WTC11 (cell line): ENCODE measurements at regions not wholly inside any gene's neighbourhood (a gene's known extent, or its start where the extent isn't known, plus 50 kb on each side); places are given as distances from the start of the nearest gene placed in this dataset.
"Not testable (repeated sequence)": the region's sequence is repeated elsewhere in the genome, so short reads cannot be mapped to it uniquely, and the experiment has no call there.

ENCODE experiments used
- ATAC-seq: fragments of 200-7000 bp; cut with Tn5 transposase; 2 replicates; pipeline ENCODE4 v1.10.0; 2021; ENCODE audit warnings: mild to moderate bottlenecking, moderate library complexity
- CTCF ChIA-PET: fragments of 300-600 bp; sonication (Branson Sonifier 250); formaldehyde crosslinking; loops from one replicate; lab custom pipeline; 2021; ENCODE audit warnings: antibody characterized with exemption; lab: Charles Lee
- POLR2A ChIA-PET: fragments of 350-600 bp; sonication (Branson Sonifier 250); formaldehyde crosslinking; loops from one replicate; lab custom pipeline; 2021; ENCODE audit warnings: antibody characterized with exemption; lab: Charles Lee
- DNase-seq: peaks from one replicate; pipeline ENCODE4 v3.0.0; 2021; ENCODE audit warnings: low spot score
- H3K27ac Mint-ChIP-seq: 2 replicates; pipeline ENCODE4 v1.8.0; 2021; ENCODE audit warnings: mixed read lengths
- H3K27me3 Mint-ChIP-seq: 2 replicates; pipeline ENCODE4 v1.8.0; 2021; ENCODE audit warnings: low read depth, mild to moderate bottlenecking, moderate library complexity, mixed read lengths
- H3K36me3 Mint-ChIP-seq: 2 replicates; pipeline ENCODE4 v1.8.0; 2021; ENCODE audit warnings: mixed read lengths
- H3K4me1 Mint-ChIP-seq: 2 replicates; pipeline ENCODE4 v1.8.0; 2022; ENCODE audit warnings: mixed read lengths
- H3K4me3 Mint-ChIP-seq: 2 replicates; pipeline ENCODE4 v1.8.0; 2021; ENCODE audit warnings: mild to moderate bottlenecking, moderate library complexity, mixed read lengths
- H3K9me3 Mint-ChIP-seq: 2 replicates; pipeline ENCODE4 v1.8.0; 2021; ENCODE audit warnings: mixed read lengths
- SP1 ChIP-seq: sonication (generic); formaldehyde crosslinking; conservative IDR thresholded peaks from 2 replicates; pipeline ENCODE4 v1.8.1; 2022; ENCODE audit warnings: missing genetic modification reagents
- TF ChIP-seq, protein P1 (sequence below): sonication (generic); formaldehyde crosslinking; conservative IDR thresholded peaks from 2 replicates; pipeline ENCODE4 v1.8.1; 2023; ENCODE audit warnings: mild to moderate bottlenecking, low read depth, missing genetic modification reagents, moderate library complexity
- TF ChIP-seq, protein P2 (sequence below): fragments of 250-450 bp; sonication (Bioruptor Pico); IDR thresholded peaks from 2 replicates; pipeline ENCODE4 v1.9.0; 2021; ENCODE audit warnings: moderate library complexity, mild to moderate bottlenecking, inconsistent platforms, borderline replicate concordance
- TF ChIP-seq, protein P3 (sequence below): sonication (generic); formaldehyde crosslinking; IDR thresholded peaks from 2 replicates; pipeline ENCODE4 v1.8.1; 2023; ENCODE audit warnings: mild to moderate bottlenecking, missing genetic modification reagents
- TF ChIP-seq, protein P4 (sequence below): sonication (generic); formaldehyde crosslinking; IDR thresholded peaks from 2 replicates; pipeline ENCODE4 v1.8.0; 2023; ENCODE audit warnings: missing genetic modification reagents
- TF ChIP-seq, protein P5 (sequence below): sonication (generic); formaldehyde crosslinking; IDR thresholded peaks from 2 replicates; pipeline ENCODE4 v1.8.0; 2022; ENCODE audit warnings: mild to moderate bottlenecking, missing genetic modification reagents
- TF ChIP-seq, protein P6 (sequence below): sonication (generic); formaldehyde crosslinking; IDR thresholded peaks from 2 replicates; pipeline ENCODE4 v1.8.1; 2022; ENCODE audit warnings: mild to moderate bottlenecking, moderate library complexity, missing genetic modification reagents
- TF ChIP-seq, protein P7 (sequence below): sonication (generic); formaldehyde crosslinking; IDR thresholded peaks from 2 replicates; pipeline ENCODE4 v1.8.1; 2023; ENCODE audit warnings: mild to moderate bottlenecking, moderate library complexity, missing genetic modification reagents
- TF ChIP-seq, protein P8 (sequence below): fragments of 250-450 bp; sonication (Bioruptor Pico); IDR thresholded peaks from 2 replicates; pipeline ENCODE4 v1.9.0; 2021; ENCODE audit warnings: mild to moderate bottlenecking

DNA sequence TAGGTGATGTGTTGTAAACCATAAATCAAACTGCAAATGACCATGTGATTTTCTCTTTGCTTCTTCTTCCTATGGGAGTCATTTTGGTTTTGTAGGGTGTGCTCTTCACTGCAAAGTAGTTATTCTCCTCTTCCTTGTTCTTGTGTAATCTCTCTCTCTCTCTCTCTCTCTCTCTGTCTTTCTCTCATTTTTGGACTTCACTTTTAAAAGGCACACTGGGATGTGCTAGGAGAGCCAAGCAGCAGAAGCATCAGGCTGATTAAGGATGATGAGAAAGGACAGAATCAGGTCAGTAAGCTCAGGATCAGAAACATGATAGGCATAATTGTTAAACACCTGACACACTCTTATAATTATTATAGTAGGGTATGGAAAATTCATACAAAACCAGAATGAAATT lies 505.3 kb upstream of the ZNF608 start:
- H3K27ac Mint-ChIP-seq: no peak overlapping the region
- CTCF ChIA-PET: no interaction called here
- H3K4me3 Mint-ChIP-seq: no peak overlapping the region
- no peaks in the 10 kb centered on the region for H3K4me1 Mint-ChIP-seq
- peaks cover 56% of the 10 kb centered on the region for H3K9me3 Mint-ChIP-seq
- no peak for DNase-seq
- TF ChIP-seq, protein P1, sequence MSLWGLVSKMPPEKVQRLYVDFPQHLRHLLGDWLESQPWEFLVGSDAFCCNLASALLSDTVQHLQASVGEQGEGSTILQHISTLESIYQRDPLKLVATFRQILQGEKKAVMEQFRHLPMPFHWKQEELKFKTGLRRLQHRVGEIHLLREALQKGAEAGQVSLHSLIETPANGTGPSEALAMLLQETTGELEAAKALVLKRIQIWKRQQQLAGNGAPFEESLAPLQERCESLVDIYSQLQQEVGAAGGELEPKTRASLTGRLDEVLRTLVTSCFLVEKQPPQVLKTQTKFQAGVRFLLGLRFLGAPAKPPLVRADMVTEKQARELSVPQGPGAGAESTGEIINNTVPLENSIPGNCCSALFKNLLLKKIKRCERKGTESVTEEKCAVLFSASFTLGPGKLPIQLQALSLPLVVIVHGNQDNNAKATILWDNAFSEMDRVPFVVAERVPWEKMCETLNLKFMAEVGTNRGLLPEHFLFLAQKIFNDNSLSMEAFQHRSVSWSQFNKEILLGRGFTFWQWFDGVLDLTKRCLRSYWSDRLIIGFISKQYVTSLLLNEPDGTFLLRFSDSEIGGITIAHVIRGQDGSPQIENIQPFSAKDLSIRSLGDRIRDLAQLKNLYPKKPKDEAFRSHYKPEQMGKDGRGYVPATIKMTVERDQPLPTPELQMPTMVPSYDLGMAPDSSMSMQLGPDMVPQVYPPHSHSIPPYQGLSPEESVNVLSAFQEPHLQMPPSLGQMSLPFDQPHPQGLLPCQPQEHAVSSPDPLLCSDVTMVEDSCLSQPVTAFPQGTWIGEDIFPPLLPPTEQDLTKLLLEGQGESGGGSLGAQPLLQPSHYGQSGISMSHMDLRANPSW (CRISPR knock-in tag): no peak
- TF ChIP-seq, protein P2, sequence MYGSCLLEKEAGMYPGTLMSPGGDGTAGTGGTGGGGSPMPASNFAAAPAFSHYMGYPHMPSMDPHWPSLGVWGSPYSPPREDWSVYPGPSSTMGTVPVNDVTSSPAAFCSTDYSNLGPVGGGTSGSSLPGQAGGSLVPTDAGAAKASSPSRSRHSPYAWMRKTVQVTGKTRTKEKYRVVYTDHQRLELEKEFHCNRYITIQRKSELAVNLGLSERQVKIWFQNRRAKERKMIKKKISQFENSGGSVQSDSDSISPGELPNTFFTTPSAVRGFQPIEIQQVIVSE: no peak
- TF ChIP-seq, protein P3, sequence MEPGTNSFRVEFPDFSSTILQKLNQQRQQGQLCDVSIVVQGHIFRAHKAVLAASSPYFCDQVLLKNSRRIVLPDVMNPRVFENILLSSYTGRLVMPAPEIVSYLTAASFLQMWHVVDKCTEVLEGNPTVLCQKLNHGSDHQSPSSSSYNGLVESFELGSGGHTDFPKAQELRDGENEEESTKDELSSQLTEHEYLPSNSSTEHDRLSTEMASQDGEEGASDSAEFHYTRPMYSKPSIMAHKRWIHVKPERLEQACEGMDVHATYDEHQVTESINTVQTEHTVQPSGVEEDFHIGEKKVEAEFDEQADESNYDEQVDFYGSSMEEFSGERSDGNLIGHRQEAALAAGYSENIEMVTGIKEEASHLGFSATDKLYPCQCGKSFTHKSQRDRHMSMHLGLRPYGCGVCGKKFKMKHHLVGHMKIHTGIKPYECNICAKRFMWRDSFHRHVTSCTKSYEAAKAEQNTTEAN (CRISPR knock-in tag): no peak
- POLR2A ChIA-PET: no interaction called here
- ATAC-seq: no peak
- H3K36me3 Mint-ChIP-seq: peaks cover 44% of the 10 kb centered on the region
- H3K27me3 Mint-ChIP-seq: no peaks in the 10 kb centered on the region; the same call in 1 of the 2 replicates

DNA sequence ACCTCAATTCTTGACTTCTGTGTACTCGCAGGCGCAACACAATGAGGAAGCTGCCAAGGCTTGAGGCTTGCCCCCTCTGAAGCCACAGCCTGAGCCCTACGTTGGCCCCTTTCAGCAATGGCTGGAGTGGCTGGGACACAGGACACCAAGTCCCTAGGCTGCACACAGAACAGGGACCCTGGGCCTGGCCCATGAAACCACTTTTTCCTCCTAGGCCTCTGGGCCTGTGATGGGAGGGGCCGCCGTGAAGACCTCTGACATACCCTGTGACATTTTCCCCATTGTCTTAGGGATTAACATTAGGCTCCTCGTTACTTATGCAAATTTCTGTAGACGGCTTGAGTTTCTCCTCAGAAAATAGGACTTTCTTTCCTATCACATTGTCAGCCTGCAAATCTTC lies 507.2 kb upstream of the ZNF608 start:
- Mint-ChIP-seq H3K4me1 (peaks cover 14% of the 10 kb centered on the region), H3K9me3 (peaks cover 45% of the 10 kb centered on the region), H3K36me3 (peaks cover 41% of the 10 kb centered on the region)
- ATAC-seq, H3K27ac Mint-ChIP-seq, CTCF ChIA-PET, POLR2A ChIA-PET, DNase-seq, H3K4me3 Mint-ChIP-seq, H3K27me3 Mint-ChIP-seq: not testable (repeated sequence)

DNA sequence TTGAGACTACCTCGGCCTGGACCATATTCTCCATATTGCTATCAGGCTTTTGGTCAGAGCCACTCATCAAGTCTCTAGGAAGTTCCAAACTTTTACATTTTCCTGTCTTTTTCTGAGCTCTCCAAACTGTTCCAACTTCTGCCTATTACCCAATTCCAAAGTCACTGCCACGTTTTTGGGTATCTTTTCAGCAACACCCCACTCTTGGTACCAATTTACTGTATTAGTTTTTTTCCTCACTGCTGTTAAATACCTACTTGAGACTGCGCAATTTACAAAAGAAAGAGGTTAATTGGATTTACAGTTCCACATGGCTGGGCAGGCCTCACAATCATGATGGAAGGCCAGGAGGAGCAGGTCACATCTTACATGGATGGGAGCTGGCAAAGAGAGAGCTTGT lies 507.8 kb upstream of the ZNF608 start:
- no peak overlapping the region for H3K27ac Mint-ChIP-seq
- CTCF ChIA-PET: no interaction called here
- H3K9me3 Mint-ChIP-seq: peaks cover 45% of the 10 kb centered on the region
- no peak overlapping the region for H3K4me3 Mint-ChIP-seq
- TF ChIP-seq, protein P4, sequence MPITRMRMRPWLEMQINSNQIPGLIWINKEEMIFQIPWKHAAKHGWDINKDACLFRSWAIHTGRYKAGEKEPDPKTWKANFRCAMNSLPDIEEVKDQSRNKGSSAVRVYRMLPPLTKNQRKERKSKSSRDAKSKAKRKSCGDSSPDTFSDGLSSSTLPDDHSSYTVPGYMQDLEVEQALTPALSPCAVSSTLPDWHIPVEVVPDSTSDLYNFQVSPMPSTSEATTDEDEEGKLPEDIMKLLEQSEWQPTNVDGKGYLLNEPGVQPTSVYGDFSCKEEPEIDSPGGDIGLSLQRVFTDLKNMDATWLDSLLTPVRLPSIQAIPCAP (CRISPR knock-in tag): no peak
- peaks cover 16% of the 10 kb centered on the region for H3K4me1 Mint-ChIP-seq
- H3K27me3 Mint-ChIP-seq: no peaks in the 10 kb centered on the region; the same call in 1 of the 2 replicates
- DNase-seq: no peak
- no peak for ATAC-seq
- H3K36me3 Mint-ChIP-seq: peaks cover 41% of the 10 kb centered on the region
- POLR2A ChIA-PET: no interaction called here

DNA sequence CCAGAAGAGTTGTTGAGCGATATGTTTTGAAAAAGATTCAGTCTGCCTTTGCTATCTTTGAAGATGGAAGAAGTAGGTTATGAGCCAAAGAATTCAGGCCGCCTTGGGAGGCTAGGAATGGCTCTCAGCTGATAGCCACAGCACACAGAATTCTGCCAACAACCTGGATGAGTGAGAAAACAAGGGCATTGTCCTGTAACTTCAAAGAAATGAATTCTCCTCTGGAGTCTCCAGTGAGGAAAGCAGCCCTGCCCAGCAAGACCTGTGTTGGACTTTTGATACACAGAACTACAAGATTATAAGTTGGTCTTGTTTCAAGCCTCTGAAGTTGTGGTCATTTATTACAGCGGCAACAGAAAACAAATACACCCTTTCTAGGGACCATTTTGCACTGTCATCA lies 509.9 kb upstream of the ZNF608 start:
- Mint-ChIP-seq H3K9me3 (peaks cover 48% of the 10 kb centered on the region), H3K4me3 (no peak overlapping the region), H3K36me3 (peaks cover 47% of the 10 kb centered on the region), H3K27ac (no peak overlapping the region), H3K27me3 (no peaks in the 10 kb centered on the region), H3K4me1 (peaks cover 22% of the 10 kb centered on the region)
- DNase-seq (no peak), ATAC-seq (no peak)
- TF ChIP-seq, protein P4 (CRISPR knock-in tag): no peak
- TF ChIP-seq, protein P5, sequence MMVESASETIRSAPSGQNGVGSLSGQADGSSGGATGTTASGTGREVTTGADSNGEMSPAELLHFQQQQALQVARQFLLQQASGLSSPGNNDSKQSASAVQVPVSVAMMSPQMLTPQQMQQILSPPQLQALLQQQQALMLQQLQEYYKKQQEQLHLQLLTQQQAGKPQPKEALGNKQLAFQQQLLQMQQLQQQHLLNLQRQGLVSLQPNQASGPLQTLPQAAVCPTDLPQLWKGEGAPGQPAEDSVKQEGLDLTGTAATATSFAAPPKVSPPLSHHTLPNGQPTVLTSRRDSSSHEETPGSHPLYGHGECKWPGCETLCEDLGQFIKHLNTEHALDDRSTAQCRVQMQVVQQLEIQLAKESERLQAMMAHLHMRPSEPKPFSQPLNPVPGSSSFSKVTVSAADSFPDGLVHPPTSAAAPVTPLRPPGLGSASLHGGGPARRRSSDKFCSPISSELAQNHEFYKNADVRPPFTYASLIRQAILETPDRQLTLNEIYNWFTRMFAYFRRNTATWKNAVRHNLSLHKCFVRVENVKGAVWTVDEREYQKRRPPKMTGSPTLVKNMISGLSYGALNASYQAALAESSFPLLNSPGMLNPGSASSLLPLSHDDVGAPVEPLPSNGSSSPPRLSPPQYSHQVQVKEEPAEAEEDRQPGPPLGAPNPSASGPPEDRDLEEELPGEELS: no peak
- TF ChIP-seq, protein P6, sequence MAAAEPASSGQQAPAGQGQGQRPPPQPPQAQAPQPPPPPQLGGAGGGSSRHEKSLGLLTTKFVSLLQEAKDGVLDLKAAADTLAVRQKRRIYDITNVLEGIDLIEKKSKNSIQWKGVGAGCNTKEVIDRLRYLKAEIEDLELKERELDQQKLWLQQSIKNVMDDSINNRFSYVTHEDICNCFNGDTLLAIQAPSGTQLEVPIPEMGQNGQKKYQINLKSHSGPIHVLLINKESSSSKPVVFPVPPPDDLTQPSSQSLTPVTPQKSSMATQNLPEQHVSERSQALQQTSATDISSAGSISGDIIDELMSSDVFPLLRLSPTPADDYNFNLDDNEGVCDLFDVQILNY: no peak
- TF ChIP-seq, protein P7, sequence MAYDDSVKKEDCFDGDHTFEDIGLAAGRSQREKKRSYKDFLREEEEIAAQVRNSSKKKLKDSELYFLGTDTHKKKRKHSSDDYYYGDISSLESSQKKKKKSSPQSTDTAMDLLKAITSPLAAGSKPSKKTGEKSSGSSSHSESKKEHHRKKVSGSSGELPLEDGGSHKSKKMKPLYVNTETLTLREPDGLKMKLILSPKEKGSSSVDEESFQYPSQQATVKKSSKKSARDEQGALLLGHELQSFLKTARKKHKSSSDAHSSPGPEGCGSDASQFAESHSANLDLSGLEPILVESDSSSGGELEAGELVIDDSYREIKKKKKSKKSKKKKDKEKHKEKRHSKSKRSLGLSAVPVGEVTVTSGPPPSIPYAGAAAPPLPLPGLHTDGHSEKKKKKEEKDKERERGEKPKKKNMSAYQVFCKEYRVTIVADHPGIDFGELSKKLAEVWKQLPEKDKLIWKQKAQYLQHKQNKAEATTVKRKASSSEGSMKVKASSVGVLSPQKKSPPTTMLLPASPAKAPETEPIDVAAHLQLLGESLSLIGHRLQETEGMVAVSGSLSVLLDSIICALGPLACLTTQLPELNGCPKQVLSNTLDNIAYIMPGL (CRISPR knock-in tag): no peak
- TF ChIP-seq, protein P8, sequence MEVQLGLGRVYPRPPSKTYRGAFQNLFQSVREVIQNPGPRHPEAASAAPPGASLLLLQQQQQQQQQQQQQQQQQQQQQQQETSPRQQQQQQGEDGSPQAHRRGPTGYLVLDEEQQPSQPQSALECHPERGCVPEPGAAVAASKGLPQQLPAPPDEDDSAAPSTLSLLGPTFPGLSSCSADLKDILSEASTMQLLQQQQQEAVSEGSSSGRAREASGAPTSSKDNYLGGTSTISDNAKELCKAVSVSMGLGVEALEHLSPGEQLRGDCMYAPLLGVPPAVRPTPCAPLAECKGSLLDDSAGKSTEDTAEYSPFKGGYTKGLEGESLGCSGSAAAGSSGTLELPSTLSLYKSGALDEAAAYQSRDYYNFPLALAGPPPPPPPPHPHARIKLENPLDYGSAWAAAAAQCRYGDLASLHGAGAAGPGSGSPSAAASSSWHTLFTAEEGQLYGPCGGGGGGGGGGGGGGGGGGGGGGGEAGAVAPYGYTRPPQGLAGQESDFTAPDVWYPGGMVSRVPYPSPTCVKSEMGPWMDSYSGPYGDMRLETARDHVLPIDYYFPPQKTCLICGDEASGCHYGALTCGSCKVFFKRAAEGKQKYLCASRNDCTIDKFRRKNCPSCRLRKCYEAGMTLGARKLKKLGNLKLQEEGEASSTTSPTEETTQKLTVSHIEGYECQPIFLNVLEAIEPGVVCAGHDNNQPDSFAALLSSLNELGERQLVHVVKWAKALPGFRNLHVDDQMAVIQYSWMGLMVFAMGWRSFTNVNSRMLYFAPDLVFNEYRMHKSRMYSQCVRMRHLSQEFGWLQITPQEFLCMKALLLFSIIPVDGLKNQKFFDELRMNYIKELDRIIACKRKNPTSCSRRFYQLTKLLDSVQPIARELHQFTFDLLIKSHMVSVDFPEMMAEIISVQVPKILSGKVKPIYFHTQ (CRISPR knock-in tag): no peak
- no peak for TF ChIP-seq SP1
- ChIA-PET CTCF (no interaction called here), POLR2A (no interaction called here)
